ENCODE measurements at regions not wholly inside any gene's neighbourhood (a gene's known extent, or its start where the extent isn't known, plus 50 kb on each side); places are given as distances from the start of the nearest gene placed in this dataset.
"Not testable (repeated sequence)": the region's sequence is repeated elsewhere in the genome, so short reads cannot be mapped to it uniquely, and the experiment has no call there.

- FAIRE-seq (no peak), DNase-seq (ENCODE audit: insufficient read length, low spot score) (no peak)
- no peak for TF ChIP-seq POLR2A (IDR thresholded peaks at IDR 0.05; ENCODE audit: low read depth, low read length)
Measured at GRCh38 chr2:49861821-49862220, 707.5 kb upstream of the FSHR start.

- no peak for DNase-seq (ENCODE audit: insufficient read length, low spot score)
- TF ChIP-seq POLR2A (IDR thresholded peaks at IDR 0.05; ENCODE audit: low read depth, low read length), result no peak
- FAIRE-seq, result no peak
Measured at GRCh38 chr2:49860834-49861233, 706.5 kb upstream of the FSHR start.

GRCh38 chr2:49860170-49860569, 705.9 kb upstream of the FSHR start:
- FAIRE-seq (no peak), DNase-seq (ENCODE audit: insufficient read length, low spot score) (no peak)
- no peak for TF ChIP-seq POLR2A (IDR thresholded peaks at IDR 0.05; ENCODE audit: low read depth, low read length)

DNA sequence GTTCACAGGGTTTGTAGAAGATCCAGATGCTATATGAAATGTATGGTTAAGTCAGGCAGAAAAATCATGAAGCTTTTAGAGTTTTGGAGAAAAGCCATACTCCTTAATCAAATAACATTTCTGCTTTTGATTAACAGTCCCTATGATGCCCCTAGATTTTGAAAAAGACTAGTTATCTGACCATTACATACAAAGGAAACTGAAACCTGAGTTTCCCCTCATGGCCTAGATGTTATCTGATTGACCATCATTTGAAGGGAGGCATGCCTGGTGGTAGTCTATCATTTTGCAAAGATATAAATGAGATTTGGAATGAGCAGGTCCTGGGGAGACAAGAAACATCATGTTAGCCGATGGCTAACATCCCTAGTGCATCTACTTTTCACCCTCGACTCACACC, 704.3 kb upstream of the FSHR start:
- FAIRE-seq, result no peak
- no peak for DNase-seq (ENCODE audit: insufficient read length, low spot score)

GRCh38 chr2:49858113-49858490, 703.8 kb upstream of the FSHR start:
- DNase-seq (ENCODE audit: insufficient read length, low spot score) (no peak), FAIRE-seq (no peak)
- no peak for TF ChIP-seq POLR2A (IDR thresholded peaks at IDR 0.05; ENCODE audit: low read depth, low read length)

More for the DNA sequence above, 704.3 kb upstream of the FSHR start:
- no peak for TF ChIP-seq POLR2A (IDR thresholded peaks at IDR 0.05; ENCODE audit: low read depth, low read length)

- TF ChIP-seq POLR2A (IDR thresholded peaks at IDR 0.05; ENCODE audit: low read depth, low read length), result no peak
- FAIRE-seq (no peak), DNase-seq (ENCODE audit: insufficient read length, low spot score) (no peak)
Measured at GRCh38 chr2:49857371-49858112, 703.2 kb upstream of the FSHR start.

DNA sequence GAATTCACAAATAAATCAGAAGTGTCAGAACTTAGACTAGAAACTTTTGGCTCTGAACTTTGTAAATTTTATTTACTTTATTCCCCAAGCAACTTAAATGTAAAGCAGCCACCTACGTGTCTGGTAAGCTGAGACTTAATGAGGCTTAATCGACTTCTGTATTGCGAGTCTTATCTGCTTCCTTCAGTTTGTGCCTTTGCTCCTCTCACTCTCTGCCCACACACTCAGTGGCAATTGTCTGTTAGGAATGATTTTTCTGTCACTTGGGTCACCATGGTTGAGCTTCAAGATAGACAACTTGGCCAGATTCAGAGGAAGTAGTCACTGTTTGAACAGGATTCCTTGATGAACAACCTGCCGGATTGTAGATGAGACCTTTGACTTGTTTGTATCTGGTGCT, 691.4 kb upstream of the FSHR start:
- TF ChIP-seq POLR2A (IDR thresholded peaks at IDR 0.05; ENCODE audit: low read depth, low read length), result no peak
- no peak for DNase-seq (ENCODE audit: insufficient read length, low spot score)
- no peak for FAIRE-seq

DNA sequence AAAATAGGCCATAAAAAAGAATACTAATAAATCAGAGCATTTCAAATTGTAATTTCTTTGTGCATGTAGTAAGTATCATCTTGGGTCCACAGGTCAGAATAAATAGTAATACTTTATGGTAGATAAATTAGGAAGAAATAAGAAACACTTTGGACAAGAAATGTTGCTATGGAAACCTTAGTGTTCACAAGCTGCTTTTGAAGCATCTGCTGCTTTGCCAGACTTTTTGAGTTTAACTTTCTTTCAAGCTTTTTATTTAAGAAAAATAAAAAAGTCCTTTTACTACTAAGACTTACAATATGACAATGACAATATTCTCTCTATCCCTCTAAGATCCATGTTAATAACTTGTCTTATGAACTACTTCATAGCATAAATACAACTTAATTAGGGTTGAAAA, 690.7 kb upstream of the FSHR start:
- TF ChIP-seq POLR2A (IDR thresholded peaks at IDR 0.05; ENCODE audit: low read depth, low read length), result no peak
- FAIRE-seq, result no peak
- no peak for DNase-seq (ENCODE audit: insufficient read length, low spot score)

- not testable (repeated sequence) for DNase-seq (ENCODE audit: insufficient read length, low spot score); FAIRE-seq
Measured at GRCh38 chr2:49844113-49844512, 689.8 kb upstream of the FSHR start.

DNA sequence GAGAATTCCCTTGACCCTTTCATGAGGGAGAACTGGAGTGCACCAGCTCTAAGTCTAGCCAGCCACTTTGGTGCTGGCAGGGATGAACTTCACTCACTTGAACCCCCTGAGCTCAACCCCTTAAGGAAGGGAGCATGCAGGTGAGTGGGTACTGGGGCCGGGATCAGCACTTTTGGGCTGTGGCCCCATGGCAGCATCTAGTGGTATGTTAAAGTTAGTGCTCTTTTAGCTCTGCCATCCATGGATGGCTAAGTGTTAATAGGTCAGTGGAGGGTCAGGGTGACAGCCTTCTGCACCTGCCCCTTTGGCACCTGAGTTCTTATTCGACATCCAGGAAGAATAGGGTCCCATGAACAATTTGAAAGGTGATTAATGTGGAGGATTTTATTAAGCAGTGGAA, 689.0 kb upstream of the FSHR start:
- no peak for FAIRE-seq
- DNase-seq (ENCODE audit: insufficient read length, low spot score), result no peak
- TF ChIP-seq POLR2A (IDR thresholded peaks at IDR 0.05; ENCODE audit: low read depth, low read length), result no peak

DNA sequence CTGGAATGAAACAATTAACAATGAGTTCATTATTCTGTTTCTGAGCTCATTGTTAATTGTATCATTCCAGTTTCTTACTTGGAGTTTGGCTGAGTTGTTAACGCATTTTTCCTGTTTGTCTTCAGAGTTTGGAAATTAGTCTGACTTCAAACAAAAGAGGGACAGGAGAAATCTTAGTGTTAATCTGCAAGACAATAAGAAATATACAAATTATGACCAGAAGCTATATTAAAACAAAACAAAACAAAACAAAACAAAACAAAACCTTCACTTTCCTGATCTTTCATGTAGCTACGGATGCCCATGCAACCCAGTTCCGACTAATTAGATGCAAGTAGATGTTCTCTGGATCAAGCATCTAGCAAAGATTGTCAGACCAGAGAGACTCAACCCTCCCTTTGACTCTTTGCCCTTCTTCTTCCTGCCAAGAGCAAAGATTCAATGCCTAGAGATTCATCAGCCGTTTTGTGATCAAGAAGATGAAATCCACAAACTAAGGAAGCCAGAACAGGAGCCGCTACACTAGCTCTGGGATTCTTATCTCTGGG, 686.2 kb upstream of the FSHR start:
- no peak for TF ChIP-seq POLR2A (IDR thresholded peaks at IDR 0.05; ENCODE audit: low read depth, low read length)
- FAIRE-seq, result no peak

GRCh38 chr2:49839818-49840217, 685.5 kb upstream of the FSHR start:
- FAIRE-seq (no peak), DNase-seq (ENCODE audit: insufficient read length, low spot score) (no peak)
- no peak for TF ChIP-seq POLR2A (IDR thresholded peaks at IDR 0.05; ENCODE audit: low read depth, low read length)

More for the DNA sequence above, 686.2 kb upstream of the FSHR start:
- no peak for DNase-seq (ENCODE audit: insufficient read length, low spot score)

DNA sequence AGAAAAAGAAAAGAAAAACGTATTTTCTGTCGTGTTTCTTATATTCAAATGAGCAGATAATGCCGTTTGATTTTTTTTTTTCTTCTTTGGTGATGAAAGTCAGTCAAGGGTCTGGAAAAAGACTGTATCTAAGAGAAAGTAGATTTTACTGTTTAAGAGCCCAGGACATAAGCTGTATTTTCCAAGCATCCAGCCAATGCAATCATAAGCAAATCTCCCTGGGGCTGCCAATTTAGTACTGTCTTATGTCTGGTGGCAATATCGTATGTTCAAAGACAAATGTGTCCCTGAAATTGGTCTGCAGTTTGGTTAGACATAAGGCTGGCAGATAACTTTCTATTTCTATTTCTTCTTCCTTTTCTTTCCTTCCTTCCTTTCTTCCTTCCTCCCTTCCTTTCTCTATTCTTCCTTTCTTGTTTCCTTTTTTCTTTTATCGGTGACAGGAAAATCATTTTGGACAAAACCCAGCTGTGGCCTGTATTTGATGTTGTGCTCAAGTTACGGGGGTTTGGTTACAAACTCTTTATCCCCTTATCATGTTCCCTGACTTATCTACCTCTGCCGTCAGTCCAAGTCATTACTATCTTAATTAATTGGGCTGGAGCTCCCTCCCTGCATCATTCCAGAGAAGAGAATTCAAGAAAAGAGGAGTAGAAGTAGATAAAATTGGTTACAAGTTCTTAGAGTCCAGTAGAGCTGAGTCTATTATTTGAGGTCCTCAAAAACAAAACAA, 683.4 kb upstream of the FSHR start:
- no peak for DNase-seq (ENCODE audit: insufficient read length, low spot score)
- no peak for FAIRE-seq

GRCh38 chr2:49836017-49836416, 681.7 kb upstream of the FSHR start:
- DNase-seq (ENCODE audit: insufficient read length, low spot score) (no peak), FAIRE-seq (no peak)
- TF ChIP-seq POLR2A (IDR thresholded peaks at IDR 0.05; ENCODE audit: low read depth, low read length), result no peak

More for the DNA sequence above, 683.4 kb upstream of the FSHR start:
- no peak for TF ChIP-seq POLR2A (IDR thresholded peaks at IDR 0.05; ENCODE audit: low read depth, low read length)

DNA sequence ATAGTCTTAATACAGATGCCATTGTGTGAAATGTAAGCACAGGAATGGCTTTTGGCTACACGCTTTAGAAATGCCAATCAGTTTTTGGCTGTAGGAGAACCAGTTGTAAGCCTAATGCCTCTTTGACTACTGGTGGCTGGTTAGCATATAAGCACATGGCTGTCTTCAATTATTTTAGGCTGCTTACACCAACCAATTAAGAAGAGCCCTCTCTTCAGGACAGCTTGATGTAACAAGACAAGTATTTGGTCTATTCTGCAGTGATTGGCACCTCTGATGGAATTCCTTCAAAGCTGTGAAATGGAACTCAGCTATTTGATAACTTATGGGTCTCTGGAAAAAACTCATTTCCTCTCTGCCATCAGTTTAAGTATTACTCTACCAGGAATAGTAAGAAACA, 680.1 kb upstream of the FSHR start:
- FAIRE-seq (no peak), DNase-seq (ENCODE audit: insufficient read length, low spot score) (no peak)
- no peak for TF ChIP-seq POLR2A (IDR thresholded peaks at IDR 0.05; ENCODE audit: low read depth, low read length)

Measured in H54 (cell line).